GM23338 (cell line): ENCODE measurements at regions not wholly inside any gene's neighbourhood (a gene's known extent, or its start where the extent isn't known, plus 50 kb on each side); places are given as distances from the start of the nearest gene placed in this dataset.

Experiments
- ATAC-seq: fragments of 200-7000 bp; cut with Tn5 transposase; 3 replicates; pipeline ENCODE4 v1.9.1; 2020
- DNase-seq: peaks from one replicate; pipeline ENCODE4 v3.0.0-alpha.2; 2015; ENCODE audit warnings: low spot score
- H2AFZ ChIP-seq: fragments of 200-600 bp; sonication (generic); 2 replicates; pipeline ENCODE4 v1.8.0; 2016; ENCODE audit warnings: antibody characterized with exemption, mild to moderate bottlenecking, moderate library complexity
- H3F3A ChIP-seq: fragments of 200-600 bp; sonication (generic); replicated peaks from 2 replicates; pipeline ENCODE4 v1.8.0; 2017; ENCODE audit warnings: antibody characterized with exemption, mixed run types, low read depth
- H3K27ac ChIP-seq: fragments of 200-600 bp; sonication (generic); 2 replicates; pipeline ENCODE4 v1.6.1; 2016; ENCODE audit warnings: low read depth
- H3K27me3 ChIP-seq: fragments of 200-600 bp; sonication (generic); 2 replicates; pipeline ENCODE4 v1.8.0; 2016; ENCODE audit warnings: mild to moderate bottlenecking, mixed run types, moderate library complexity; ENCODE audit not compliant: insufficient read depth
- H3K36me3 ChIP-seq: fragments of 200-600 bp; sonication (generic); 2 replicates; pipeline ENCODE4 v1.8.0; 2016; ENCODE audit warnings: mild to moderate bottlenecking; ENCODE audit not compliant: insufficient read depth
- H3K4me1 ChIP-seq: fragments of 200-600 bp; sonication (generic); 2 replicates; pipeline ENCODE4 v1.8.0; 2016; ENCODE audit warnings: mild to moderate bottlenecking, moderate library complexity; ENCODE audit not compliant: insufficient read depth
- H3K4me2 ChIP-seq: fragments of 200-600 bp; sonication (generic); 2 replicates; pipeline ENCODE4 v1.7.1; 2017; ENCODE audit warnings: mixed run types
- H3K4me3 ChIP-seq: fragments of 200-600 bp; sonication (generic); 2 replicates; pipeline ENCODE4 v1.6.1; 2016; ENCODE audit warnings: mixed run types
- H3K79me2 ChIP-seq: fragments of 200-600 bp; sonication (generic); replicated peaks from 2 replicates; pipeline ENCODE4 v1.8.0; 2017; ENCODE audit warnings: mild to moderate bottlenecking; ENCODE audit not compliant: insufficient read depth
- H3K9me2 ChIP-seq: fragments of 200-600 bp; sonication (generic); 2 replicates; pipeline ENCODE4 v1.8.0; 2017; ENCODE audit not compliant: insufficient read depth
- H4K20me1 ChIP-seq: fragments of 200-600 bp; sonication (generic); replicated peaks from 2 replicates; pipeline ENCODE4 v1.8.0; 2017; ENCODE audit warnings: mild to moderate bottlenecking; ENCODE audit not compliant: insufficient read depth
- H3K27ac Mint-ChIP-seq: 2 replicates; pipeline ENCODE4 v1.8.0; 2020; ENCODE audit warnings: inconsistent platforms, mild to moderate bottlenecking, moderate library complexity, mixed read lengths
- H3K27me3 Mint-ChIP-seq: 3 replicates; pipeline ENCODE4 v1.8.0; 2022; ENCODE audit warnings: low read depth, mild to moderate bottlenecking, moderate library complexity, mixed read lengths, inconsistent platforms; ENCODE audit not compliant: insufficient read depth, poor library complexity
- H3K36me3 Mint-ChIP-seq: 3 replicates; pipeline ENCODE4 v1.8.0; 2021; ENCODE audit warnings: low read depth, mild to moderate bottlenecking, inconsistent platforms, moderate library complexity, mixed read lengths
- H3K4me1 Mint-ChIP-seq: 3 replicates; pipeline ENCODE4 v1.8.0; 2020; ENCODE audit warnings: mild to moderate bottlenecking, inconsistent platforms, mixed read lengths
- H3K4me3 Mint-ChIP-seq: 3 replicates; pipeline ENCODE4 v1.8.0; 2021; ENCODE audit warnings: moderate library complexity, mild to moderate bottlenecking, inconsistent platforms, mixed read lengths
- H3K9me3 Mint-ChIP-seq: 3 replicates; pipeline ENCODE4 v1.8.0; 2020; ENCODE audit warnings: moderate library complexity, mild to moderate bottlenecking, inconsistent platforms, mixed read lengths
- CREB1 ChIP-seq: fragments of 250-450 bp; sonication (Bioruptor Pico); IDR thresholded peaks from 2 replicates; pipeline ENCODE4 v1.5.0; 2020; ENCODE audit warnings: low read depth, mild to moderate bottlenecking, moderate library complexity
- EZH2 ChIP-seq: fragments of 200-600 bp; sonication (generic); IDR thresholded peaks from one replicate; pipeline ENCODE4 v1.8.0; 2017; ENCODE audit warnings: antibody characterized with exemption, mild to moderate bottlenecking, low read depth; ENCODE audit not compliant: unreplicated experiment
- EZH2phosphoT487 ChIP-seq: fragments of 200-600 bp; sonication (generic); IDR thresholded peaks from one replicate; pipeline ENCODE4 v1.8.1; 2018; ENCODE audit warnings: antibody characterized with exemption; ENCODE audit not compliant: unreplicated experiment
- JUNB ChIP-seq: IDR thresholded peaks from one replicate; pipeline ENCODE4 v1.6.1; 2016; ENCODE audit warnings: antibody characterized with exemption; ENCODE audit not compliant: unreplicated experiment
- NANOG ChIP-seq: IDR thresholded peaks from 2 replicates; pipeline ENCODE4 v1.6.1; 2016; ENCODE audit warnings: antibody characterized with exemption, borderline replicate concordance
- POLR2AphosphoS5 ChIP-seq: IDR thresholded peaks from 2 replicates; pipeline ENCODE4 v1.6.1; 2016; ENCODE audit warnings: antibody characterized with exemption, low read depth
- STAT1 ChIP-seq: IDR thresholded peaks from one replicate; pipeline ENCODE4 v1.6.1; 2016; ENCODE audit warnings: antibody characterized with exemption; ENCODE audit not compliant: unreplicated experiment
- ZNF114 ChIP-seq: fragments of 250-450 bp; sonication (Bioruptor Pico); IDR thresholded peaks from 2 replicates; pipeline ENCODE4 v1.5.0; 2020; ENCODE audit warnings: mild to moderate bottlenecking, moderate library complexity
- ZNF331 ChIP-seq: fragments of 250-450 bp; sonication (Bioruptor Pico); IDR thresholded peaks from 2 replicates; pipeline ENCODE4 v1.5.0; 2020; ENCODE audit warnings: low read depth, mild to moderate bottlenecking, moderate library complexity
- TF ChIP-seq, protein P1 (sequence below): IDR thresholded peaks from one replicate; pipeline ENCODE4 v1.6.1; 2018; ENCODE audit warnings: antibody characterized with exemption; ENCODE audit not compliant: unreplicated experiment
- TF ChIP-seq, protein P2 (sequence below): fragments of 250-450 bp; sonication (Bioruptor Pico); IDR thresholded peaks from 2 replicates; pipeline ENCODE4 v1.5.0; 2020; ENCODE audit warnings: mild to moderate bottlenecking, moderate library complexity
- TF ChIP-seq, protein P3 (sequence below): IDR thresholded peaks from 2 replicates; pipeline ENCODE4 v1.6.1; 2016; ENCODE audit warnings: antibody characterized with exemption
- TF ChIP-seq, protein P4 (sequence below), 2 experiments: fragments of 200-600 bp in 1 of 2; sonication (generic) in 1 of 2; conservative IDR thresholded peaks; 2 replicates each; pipeline versions ENCODE4 v1.5.1 to v1.6.1; 2016 to 2017; ENCODE audit warnings: antibody characterized with exemption in 2 of 2, low read depth in 2 of 2, mild to moderate bottlenecking in 2 of 2, moderate library complexity in 1 of 2

DNA sequence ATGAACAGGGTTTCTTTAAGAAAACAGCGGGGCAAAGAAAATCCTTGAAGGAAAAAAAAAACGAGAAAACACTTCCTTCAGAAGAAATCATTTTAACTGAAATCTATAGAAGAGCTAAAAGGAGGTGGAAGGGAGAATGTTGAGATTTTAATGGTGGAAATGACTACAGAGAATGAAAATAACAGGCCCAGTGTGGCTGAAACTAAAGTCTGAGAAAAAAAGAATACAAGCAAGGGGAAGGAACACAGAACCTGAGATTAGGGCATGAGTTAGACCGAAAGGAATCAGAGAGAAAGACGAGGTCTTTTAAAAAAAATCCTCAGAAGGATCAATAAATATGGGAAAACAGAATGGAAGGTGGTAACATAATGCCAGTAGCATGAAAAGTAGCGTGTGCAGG lies 1230.0 kb upstream of the TENM3 start:
- H3K4me1 Mint-ChIP-seq: peaks cover 11% of the 10 kb centered on the region
- Histone ChIP-seq H3K9me2 (no peaks in the 10 kb centered on the region), H3K79me2 (no peaks in the 10 kb centered on the region), H3F3A (no peaks in the 10 kb centered on the region), H3K27me3 (no peaks in the 10 kb centered on the region), H2AFZ (no peak overlapping the region; the same call in 1 of the 2 replicates), H3K4me1 (0 out of 2 replicates have a peak, but pooled peaks cover 9% of the 10 kb centered on the region), H3K36me3 (no peaks in the 10 kb centered on the region), H4K20me1 (no peaks in the 10 kb centered on the region), H3K4me2 (no peak overlapping the region), H3K27ac (no peak overlapping the region), H3K4me3 (no peak overlapping the region)
- peaks cover 13% of the 10 kb centered on the region; the same call in 2 of the 3 replicates for H3K36me3 Mint-ChIP-seq
- TF ChIP-seq POLR2AphosphoS5 (no peak), JUNB (no peak), ZNF331 (no peak), EZH2phosphoT487 (no peak), NANOG (no peak), EZH2 (no peak), STAT1 (no peak), ZNF114 (CRISPR knock-in tag) (no peak), CREB1 (CRISPR knock-in tag) (no peak)
- TF ChIP-seq, protein P1, sequence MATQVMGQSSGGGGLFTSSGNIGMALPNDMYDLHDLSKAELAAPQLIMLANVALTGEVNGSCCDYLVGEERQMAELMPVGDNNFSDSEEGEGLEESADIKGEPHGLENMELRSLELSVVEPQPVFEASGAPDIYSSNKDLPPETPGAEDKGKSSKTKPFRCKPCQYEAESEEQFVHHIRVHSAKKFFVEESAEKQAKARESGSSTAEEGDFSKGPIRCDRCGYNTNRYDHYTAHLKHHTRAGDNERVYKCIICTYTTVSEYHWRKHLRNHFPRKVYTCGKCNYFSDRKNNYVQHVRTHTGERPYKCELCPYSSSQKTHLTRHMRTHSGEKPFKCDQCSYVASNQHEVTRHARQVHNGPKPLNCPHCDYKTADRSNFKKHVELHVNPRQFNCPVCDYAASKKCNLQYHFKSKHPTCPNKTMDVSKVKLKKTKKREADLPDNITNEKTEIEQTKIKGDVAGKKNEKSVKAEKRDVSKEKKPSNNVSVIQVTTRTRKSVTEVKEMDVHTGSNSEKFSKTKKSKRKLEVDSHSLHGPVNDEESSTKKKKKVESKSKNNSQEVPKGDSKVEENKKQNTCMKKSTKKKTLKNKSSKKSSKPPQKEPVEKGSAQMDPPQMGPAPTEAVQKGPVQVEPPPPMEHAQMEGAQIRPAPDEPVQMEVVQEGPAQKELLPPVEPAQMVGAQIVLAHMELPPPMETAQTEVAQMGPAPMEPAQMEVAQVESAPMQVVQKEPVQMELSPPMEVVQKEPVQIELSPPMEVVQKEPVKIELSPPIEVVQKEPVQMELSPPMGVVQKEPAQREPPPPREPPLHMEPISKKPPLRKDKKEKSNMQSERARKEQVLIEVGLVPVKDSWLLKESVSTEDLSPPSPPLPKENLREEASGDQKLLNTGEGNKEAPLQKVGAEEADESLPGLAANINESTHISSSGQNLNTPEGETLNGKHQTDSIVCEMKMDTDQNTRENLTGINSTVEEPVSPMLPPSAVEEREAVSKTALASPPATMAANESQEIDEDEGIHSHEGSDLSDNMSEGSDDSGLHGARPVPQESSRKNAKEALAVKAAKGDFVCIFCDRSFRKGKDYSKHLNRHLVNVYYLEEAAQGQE: no peak
- TF ChIP-seq, protein P2, sequence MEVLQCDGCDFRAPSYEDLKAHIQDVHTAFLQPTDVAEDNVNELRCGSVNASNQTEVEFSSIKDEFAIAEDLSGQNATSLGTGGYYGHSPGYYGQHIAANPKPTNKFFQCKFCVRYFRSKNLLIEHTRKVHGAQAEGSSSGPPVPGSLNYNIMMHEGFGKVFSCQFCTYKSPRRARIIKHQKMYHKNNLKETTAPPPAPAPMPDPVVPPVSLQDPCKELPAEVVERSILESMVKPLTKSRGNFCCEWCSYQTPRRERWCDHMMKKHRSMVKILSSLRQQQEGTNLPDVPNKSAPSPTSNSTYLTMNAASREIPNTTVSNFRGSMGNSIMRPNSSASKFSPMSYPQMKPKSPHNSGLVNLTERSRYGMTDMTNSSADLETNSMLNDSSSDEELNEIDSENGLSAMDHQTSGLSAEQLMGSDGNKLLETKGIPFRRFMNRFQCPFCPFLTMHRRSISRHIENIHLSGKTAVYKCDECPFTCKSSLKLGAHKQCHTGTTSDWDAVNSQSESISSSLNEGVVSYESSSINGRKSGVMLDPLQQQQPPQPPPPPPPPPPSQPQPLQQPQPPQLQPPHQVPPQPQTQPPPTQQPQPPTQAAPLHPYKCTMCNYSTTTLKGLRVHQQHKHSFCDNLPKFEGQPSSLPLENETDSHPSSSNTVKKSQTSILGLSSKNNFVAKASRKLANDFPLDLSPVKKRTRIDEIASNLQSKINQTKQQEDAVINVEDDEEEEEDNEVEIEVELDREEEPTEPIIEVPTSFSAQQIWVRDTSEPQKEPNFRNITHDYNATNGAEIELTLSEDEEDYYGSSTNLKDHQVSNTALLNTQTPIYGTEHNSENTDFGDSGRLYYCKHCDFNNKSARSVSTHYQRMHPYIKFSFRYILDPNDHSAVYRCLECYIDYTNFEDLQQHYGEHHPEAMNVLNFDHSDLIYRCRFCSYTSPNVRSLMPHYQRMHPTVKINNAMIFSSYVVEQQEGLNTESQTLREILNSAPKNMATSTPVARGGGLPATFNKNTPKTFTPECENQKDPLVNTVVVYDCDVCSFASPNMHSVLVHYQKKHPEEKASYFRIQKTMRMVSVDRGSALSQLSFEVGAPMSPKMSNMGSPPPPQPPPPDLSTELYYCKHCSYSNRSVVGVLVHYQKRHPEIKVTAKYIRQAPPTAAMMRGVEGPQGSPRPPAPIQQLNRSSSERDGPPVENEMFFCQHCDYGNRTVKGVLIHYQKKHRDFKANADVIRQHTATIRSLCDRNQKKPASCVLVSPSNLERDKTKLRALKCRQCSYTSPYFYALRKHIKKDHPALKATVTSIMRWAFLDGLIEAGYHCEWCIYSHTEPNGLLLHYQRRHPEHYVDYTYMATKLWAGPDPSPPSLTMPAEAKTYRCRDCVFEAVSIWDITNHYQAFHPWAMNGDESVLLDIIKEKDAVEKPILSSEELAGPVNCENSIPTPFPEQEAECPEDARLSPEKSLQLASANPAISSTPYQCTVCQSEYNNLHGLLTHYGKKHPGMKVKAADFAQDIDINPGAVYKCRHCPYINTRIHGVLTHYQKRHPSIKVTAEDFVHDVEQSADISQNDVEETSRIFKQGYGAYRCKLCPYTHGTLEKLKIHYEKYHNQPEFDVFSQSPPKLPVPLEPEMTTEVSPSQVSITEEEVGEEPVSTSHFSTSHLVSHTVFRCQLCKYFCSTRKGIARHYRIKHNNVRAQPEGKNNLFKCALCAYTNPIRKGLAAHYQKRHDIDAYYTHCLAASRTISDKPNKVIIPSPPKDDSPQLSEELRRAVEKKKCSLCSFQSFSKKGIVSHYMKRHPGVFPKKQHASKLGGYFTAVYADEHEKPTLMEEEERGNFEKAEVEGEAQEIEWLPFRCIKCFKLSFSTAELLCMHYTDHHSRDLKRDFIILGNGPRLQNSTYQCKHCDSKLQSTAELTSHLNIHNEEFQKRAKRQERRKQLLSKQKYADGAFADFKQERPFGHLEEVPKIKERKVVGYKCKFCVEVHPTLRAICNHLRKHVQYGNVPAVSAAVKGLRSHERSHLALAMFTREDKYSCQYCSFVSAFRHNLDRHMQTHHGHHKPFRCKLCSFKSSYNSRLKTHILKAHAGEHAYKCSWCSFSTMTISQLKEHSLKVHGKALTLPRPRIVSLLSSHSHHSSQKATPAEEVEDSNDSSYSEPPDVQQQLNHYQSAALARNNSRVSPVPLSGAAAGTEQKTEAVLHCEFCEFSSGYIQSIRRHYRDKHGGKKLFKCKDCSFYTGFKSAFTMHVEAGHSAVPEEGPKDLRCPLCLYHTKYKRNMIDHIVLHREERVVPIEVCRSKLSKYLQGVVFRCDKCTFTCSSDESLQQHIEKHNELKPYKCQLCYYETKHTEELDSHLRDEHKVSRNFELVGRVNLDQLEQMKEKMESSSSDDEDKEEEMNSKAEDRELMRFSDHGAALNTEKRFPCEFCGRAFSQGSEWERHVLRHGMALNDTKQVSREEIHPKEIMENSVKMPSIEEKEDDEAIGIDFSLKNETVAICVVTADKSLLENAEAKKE (CRISPR knock-in tag): no peak
- TF ChIP-seq, protein P3, sequence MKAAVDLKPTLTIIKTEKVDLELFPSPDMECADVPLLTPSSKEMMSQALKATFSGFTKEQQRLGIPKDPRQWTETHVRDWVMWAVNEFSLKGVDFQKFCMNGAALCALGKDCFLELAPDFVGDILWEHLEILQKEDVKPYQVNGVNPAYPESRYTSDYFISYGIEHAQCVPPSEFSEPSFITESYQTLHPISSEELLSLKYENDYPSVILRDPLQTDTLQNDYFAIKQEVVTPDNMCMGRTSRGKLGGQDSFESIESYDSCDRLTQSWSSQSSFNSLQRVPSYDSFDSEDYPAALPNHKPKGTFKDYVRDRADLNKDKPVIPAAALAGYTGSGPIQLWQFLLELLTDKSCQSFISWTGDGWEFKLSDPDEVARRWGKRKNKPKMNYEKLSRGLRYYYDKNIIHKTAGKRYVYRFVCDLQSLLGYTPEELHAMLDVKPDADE: no peak
- TF ChIP-seq, protein P4, sequence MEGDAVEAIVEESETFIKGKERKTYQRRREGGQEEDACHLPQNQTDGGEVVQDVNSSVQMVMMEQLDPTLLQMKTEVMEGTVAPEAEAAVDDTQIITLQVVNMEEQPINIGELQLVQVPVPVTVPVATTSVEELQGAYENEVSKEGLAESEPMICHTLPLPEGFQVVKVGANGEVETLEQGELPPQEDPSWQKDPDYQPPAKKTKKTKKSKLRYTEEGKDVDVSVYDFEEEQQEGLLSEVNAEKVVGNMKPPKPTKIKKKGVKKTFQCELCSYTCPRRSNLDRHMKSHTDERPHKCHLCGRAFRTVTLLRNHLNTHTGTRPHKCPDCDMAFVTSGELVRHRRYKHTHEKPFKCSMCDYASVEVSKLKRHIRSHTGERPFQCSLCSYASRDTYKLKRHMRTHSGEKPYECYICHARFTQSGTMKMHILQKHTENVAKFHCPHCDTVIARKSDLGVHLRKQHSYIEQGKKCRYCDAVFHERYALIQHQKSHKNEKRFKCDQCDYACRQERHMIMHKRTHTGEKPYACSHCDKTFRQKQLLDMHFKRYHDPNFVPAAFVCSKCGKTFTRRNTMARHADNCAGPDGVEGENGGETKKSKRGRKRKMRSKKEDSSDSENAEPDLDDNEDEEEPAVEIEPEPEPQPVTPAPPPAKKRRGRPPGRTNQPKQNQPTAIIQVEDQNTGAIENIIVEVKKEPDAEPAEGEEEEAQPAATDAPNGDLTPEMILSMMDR (conservative IDR thresholded peaks at IDR 0.05; ENCODE audit: low read depth in 2 of 2): no peak
- peaks cover 4% of the 10 kb centered on the region for H3K27me3 Mint-ChIP-seq
- DNase-seq: no peak
- no peak for ATAC-seq
- no peak overlapping the region for H3K4me3 Mint-ChIP-seq
- no peak overlapping the region for H3K27ac Mint-ChIP-seq
- H3K9me3 Mint-ChIP-seq: peaks cover 20% of the 10 kb centered on the region
